NOMO-1 treated with dmso at 0.1 percent for 144 hours (cell line): ENCODE measurements at regions not wholly inside any gene's neighbourhood (a gene's known extent, or its start where the extent isn't known, plus 50 kb on each side); places are given as distances from the start of the nearest gene placed in this dataset.

ENCODE experiments used
- DNase-seq: peaks from one replicate; lab custom pipeline; 2025; ENCODE audit not compliant: unreplicated experiment; lab: John Stamatoyannopoulos, UW

DNA sequence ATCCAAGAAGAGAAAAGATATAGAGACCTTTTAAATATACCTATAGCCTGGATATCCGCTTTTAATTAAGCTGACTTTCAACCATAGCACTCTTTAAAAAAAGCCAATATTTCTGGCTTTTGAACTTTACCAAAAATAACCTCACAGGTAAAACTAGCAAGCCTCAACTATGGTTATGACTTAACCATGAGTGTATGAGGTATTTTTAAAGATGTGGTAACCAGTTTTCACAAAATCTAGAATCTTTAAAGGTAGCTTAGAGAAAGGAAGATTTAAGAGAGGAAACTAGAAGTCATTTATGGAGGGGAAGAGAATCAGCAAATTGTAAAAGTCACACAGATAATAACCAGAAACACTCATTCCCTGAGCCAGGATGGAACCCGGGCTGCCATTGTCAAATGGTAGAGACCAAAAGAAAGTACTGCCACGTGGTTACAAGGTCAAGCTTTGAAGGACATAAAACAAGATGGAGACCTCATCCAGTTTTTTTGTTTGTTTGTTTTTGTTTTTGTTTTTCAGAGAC lies 288.4 kb upstream of the RGS18 start:
- no peak for DNase-seq

DNA sequence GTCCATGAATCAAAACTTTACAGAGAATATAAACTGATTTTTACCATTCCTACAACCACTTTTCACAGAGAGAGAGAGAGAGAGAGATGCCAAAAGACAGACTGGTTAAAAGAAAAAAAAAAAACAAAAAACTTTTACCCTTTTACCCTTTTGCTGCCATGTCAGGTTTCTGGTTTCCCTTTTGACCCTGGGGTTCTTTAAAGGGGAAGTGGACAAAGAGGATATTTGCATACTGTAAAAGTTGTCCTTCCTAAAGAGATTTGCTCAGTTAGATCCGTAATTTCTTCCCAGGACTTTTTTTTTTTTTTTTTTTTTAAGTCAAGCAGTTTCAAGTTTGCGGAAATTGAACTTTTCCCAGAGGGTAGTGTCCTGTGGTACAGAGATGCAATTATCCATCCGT lies 287.8 kb upstream of the RGS18 start:
- no peak for DNase-seq

DNA sequence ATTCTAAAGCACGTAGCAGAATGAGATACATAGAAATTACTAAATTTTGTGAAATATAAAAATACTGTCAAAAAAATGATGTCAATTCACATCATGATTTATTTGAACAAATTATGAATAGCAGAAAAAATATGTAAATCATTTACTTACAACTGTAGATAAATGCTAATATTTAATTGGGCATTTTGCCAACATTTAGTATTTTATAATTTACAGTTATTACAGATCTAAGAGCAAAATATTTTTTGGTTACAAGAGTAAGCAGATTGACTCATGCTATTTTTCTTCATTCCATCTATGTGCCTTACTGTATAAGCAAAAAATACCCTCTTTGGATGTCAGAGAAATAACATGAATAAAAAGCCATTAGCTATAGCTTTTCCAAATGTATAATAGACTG lies 282.3 kb upstream of the RGS18 start:
- DNase-seq = no peak

DNA sequence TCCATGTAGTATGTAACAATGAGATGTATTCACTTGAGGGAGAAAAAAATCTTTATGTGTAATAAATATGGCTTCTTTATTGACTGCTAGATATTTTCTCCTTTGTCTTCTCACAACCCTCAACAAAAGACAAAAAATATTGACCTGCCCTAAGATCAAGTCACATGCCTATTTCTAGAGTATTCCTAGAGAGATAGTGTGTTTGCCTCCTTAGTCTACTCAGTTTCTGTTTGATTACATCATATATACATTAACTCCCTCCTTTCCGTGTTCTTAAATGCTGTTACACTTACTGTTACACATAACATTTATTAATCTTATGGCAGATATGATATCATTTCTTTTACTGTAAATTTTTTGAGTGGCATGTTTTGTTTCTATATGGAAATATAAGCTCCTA lies 281.6 kb upstream of the RGS18 start:
- DNase-seq = no peak

DNA sequence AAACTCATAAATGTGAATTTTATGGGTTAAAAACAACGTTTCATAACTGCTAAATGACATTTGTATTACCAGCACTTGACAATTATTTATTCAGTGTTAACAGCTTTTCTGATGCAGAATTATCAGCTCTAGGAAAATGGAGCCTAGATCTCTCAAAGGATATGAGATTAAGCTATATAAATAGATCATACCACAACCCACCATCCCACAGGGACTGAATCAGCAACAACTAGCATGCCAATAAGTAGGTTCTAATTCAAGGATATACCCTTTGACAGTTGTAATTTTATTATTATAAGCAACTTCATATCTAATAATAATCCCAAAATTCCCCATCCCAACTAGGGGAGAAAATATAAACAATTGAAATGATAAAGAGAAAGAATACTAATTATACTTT lies 275.4 kb upstream of the RGS18 start:
- no peak for DNase-seq

DNA sequence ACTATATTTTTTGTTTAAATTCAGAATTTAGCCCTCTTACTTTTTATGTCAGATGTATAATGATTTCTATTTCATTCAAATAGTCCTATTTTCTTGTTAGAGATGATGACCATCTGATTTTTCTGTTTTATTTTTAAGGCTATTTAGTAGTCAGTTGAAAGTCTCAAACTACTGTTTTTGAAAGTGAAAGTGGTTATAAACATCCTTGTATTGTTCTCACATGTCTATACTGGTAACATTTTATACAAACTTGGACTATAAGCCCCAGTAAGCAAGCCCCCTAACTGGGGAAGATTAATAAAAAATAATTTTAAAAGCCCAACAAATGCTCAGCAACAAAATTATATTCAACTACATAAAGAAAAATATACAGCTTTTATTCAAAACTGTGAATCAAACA lies 271.3 kb upstream of the RGS18 start:
- DNase-seq = no peak

DNA sequence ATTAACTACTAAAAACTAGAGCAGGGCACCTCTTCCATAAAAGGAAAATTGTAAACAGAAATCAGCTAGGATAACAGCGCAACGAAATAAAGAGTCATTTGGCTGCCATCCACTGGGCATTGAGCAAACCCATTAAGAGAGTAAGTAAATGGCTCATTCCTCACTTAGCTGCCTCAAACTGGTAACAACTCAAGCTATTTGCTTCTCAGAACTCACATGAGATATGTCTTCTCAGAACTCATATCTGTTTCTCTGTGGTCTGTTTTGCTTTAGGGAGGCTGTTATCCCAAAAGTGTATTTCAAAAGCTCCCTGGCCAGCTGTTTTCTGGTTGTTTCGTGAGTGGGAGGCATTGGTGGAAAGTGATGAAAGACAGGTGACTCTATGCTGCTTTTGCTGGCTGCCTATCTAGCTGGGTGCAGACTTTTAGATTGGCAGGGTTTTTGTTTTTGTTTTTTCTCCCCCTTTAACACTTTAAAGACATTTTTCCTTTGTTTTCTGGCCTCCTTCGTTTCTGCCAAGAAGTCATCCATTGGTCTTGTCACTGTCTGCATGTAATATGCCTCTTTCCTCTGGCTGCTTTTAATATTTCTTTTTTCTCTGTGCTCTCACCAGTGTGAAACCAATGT lies 269.2 kb upstream of the RGS18 start:
- no peak for DNase-seq

DNA sequence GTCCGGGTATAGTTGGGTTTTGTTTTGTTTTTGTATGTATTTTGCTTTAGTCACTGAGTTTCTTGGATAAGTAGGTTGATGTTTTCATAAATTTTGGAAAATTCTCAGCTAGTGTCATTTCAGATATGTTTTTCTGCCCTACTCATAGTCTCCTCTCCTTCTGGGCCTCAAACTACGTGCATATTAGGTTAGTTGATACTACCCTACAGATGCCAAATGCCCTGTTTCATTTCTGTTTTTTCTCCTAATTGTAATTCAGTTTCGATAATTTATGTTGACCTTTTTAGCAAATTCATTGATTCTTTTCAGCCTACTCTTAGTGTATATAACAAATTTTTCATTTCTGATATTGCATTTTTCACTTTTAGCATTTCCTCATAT lies 268.6 kb upstream of the RGS18 start:
- DNase-seq = no peak

DNA sequence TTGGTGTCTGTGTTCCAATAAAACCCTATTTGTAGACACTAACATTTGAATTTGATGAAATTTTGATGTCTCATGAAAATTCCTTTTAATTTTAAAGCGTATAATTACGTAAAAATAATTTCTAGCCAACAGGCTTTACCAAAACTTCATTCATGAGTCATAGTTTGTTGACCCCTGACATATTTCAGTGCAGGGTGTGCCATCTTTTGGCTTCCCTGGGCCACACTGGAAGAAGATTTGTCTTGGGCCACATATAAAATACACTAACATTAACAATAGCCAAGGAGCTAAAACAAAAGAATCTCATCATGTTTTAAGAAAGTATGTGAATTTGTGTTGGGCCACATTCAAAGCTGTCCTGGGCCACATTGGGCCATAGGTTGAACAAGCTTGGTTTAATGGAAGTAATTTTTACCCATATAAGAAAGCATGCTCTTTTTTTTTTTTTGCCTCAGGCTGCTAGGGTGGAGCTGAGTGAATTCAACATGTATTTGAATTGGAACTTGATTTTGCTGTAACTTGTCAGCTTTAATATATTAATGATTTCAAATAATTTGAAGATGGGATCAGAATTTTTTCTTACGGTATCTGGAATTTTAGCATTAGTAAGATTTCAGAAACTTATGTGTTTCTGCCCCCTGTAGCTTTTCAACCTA lies 267.7 kb upstream of the RGS18 start:
- DNase-seq = no peak

DNA sequence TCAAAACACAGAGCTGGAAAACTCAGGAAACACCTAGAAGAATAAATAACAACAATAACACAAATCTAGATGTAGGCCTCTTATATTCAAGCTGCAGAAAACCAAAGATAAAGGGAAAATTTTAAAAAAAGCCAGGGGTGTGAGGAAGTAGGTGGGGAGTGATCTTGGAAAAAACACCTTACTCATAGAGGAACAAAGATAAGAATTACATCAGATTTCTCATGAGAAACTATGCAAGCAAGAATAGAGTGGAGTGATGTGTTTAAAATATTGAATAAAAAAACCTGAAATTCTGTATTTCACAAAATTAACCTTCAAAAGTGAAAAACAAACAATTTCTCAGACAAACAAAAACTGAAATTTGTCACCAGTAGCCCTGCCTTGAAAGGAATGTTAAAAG lies 265.5 kb upstream of the RGS18 start:
- DNase-seq = no peak

DNA sequence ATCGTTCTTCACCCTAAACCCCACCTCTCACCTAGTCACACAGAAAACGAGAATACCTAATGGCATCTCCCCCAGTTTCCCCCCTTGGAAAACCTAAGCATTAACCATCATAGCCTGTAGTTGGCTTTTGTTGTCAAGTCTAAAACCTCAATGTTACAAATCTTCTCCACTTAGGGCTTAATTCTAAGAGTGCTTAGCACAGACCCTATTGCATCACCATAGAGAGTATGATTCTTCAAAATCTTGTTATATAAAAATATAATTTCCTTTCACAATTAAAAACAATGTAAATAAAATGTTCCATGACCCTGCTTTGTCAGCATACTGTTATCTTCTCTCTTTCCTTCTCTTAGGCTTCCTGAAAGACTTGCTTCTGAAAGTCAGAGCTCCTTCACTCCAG lies 263.2 kb upstream of the RGS18 start:
- no peak for DNase-seq

DNA sequence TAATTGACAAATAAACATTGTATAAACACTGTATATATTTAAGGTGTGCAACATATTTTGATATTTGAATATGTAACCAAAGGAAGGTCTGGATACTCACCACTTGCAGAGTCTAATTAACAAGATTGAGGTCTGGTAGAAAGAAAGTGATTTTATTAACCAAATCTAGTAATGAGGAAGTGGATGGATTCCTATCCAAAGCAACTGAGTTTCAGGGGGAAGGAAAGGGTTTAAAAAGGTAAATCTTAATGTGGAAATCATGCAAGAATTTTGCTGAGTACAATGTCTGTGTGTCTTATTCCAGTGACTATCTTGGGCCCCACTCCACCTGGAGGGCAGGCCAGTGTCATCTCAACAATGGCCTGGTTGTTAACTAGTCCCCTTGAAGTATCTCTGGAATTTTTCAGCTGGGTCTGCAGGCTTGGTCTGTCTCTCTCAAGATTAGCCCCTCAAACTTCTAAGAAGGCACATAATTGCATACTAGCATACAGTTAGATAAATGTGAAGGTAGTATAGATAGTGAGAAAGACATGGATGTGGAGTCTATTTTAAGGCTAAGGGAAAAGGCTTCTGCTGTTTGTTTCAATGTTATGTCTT lies 262.7 kb upstream of the RGS18 start:
- DNase-seq = no peak

DNA sequence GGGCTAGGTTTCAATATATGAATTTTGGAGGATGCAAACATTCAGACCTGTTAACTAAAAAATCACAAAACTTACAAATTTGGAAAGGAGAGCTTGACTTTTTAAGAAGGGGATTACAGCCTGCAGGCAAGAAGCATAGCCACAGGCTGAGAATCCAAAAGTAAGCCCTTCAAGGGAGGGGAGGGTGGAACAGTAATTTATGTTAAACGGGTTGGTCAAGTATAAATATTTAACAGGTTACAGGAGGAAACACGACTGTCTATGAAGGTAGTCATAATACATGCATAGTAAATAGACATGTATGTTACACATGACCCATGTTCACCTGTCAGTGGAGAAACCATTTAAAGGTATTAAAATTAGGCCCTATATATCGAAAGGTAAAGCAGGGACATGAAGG lies 261.1 kb upstream of the RGS18 start:
- no peak for DNase-seq

DNA sequence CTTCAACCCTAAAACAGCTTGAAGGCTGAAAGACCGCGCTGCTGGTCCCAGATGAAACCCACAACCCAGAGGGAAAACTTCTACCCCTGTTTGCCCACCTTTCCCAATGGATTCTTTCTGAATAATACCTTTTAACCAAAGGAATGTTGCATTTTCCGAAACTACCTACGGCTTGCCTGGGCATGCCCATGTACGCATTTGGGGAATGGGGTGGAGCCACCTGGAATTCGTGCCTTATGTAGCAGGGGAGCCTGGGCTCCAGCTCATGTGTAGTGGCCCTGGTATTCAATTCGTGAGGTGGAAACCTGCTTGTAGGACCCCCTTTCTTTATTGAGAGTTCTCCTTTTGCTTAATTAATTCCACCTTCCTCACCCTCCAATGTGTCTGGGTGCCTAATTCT lies 256.6 kb upstream of the RGS18 start:
- no peak for DNase-seq

DNA sequence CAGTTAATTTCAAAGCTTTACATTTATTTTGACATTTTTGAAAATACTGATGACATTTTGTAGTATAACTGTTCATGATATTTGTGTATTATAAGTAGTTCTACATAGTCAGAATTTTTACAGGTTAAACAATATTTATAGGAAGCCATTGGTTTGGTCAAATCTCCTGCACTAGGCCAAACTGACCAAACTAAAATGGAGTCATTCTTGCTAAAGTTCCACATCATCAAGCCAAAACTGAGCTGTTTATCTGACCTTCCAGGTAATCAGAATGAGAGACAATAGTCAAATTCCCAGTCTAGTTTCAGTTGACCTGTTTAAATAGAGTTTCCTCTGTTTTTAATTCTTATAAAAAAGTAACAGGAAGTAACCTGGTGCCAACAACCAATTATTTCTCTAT lies 253.3 kb upstream of the RGS18 start:
- DNase-seq = no peak

DNA sequence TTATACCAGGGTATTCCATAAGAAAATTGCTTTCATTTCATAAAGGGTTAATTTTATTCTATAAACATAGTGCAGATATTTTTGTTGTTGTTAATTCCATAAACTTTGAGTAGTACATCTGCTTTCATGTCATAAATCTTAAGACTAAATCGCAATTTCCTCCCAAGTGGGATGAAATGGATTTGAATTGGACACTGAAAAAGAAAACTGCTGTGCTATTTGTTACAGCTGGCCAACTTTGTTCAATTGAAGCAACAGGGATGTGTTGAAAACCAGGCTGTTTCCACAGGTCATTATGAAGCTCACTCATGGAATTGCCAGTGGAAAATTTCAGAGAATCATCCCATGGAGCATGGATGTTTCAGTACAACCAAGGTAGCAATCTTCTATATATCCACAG lies 252.5 kb upstream of the RGS18 start:
- DNase-seq = no peak

DNA sequence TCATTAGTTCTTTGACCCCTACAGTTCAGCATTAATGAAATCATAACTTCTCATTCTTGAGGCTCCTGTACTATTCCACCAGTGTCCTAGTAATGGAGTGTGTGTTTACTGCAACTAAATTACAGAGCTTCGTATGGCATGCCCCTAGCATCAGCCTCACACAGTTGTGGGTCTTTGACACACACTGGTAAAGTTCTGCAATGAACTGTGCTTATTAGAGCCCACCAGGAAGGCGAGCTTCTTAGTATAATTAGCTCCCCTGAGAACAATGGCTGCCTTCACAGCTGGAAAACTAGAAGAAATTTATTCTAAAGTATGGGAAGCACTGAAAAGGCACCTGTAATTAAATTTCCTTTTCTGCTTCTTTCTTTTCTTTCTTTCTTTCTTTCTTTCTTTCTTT lies 251.1 kb upstream of the RGS18 start:
- no peak for DNase-seq

DNA sequence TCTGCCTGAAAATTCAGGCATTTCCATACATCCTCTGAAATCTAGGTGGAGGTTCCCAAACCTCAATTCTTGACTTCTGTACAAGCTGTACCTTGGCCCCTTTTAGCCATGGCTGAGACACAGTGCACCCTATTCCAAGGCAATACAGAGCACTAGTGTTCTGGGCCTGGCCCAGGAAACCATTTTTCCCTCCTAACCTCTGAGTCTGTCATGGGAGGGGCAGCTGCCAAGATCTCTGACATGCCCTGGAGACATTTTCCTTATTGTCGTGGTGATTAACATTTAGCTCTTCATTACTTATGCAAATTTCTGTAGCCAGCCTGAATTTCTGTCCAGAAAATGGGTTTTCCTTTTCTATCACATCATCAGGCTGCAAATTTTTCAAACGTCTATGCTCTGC lies 248.0 kb upstream of the RGS18 start:
- DNase-seq = no peak

DNA sequence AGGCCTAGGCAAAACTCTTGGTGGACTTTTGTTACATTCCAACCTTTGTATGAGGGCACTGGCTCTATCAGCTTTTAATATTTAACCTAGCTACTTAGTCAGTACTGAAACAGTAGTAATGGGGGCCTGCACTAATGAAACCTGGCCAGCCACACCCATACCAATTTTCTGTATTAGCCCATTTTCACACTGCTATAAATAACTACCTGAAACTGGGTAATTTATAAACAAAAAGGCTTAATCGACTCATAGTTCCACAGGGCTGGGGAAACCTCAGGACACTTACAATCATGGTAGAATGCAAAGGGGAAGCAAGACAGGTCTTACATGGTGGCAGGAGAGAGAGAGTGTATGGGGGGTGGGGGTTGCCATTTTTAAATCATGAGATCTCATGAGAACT lies 245.7 kb upstream of the RGS18 start:
- no peak for DNase-seq

DNA sequence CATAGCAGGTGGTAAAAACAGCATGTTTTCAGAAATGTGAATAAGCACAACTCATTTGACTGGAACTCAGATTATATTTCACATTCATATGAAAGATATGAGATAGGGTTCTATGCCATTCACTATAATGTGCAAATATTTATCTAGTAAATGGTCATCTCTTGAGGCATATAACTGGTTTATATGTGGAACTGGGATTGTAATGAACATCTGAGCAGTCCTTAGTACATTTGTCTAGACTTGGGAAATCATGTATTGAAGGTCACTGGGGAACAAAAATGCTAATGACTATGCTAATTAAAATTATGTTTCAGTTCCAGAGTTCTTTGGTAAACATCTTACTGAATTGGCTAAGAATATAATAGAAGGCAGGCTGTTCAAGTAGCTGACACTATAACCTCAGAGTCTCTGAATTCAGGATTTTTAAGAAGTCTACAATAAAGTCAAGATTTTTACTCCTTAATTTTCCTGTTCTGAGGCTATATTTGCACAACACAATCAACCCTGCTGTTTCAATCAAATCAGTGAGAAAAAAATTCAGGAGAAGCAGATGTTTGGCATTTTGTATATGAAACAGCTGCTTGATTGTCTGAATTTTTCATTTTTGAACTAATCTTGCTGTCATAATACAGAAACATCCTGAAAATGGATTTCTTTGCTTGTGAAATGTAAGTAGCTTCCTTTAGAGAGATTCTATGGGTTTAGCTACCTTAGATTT lies 244.8 kb upstream of the RGS18 start:
- no peak for DNase-seq

DNA sequence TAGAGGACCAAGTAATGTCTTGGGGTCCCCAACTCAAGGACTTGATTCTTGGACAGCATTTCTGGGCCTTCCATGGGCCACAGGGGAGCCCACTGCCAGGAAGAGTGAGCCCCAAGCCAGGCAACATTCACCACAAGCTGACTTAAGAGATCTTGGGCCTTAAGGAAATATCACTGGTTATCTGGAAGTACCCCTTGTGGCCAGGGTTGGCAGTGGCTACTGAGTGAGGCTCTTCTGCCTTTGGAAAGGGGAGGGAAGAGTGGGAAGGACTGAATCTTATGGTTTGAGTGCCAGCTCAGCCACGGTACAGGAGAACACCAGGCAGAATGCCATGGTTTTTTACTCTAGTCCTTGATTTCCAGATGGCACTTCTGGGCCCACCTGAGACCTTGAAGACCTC lies 228.9 kb upstream of the RGS18 start:
- no peak for DNase-seq

DNA sequence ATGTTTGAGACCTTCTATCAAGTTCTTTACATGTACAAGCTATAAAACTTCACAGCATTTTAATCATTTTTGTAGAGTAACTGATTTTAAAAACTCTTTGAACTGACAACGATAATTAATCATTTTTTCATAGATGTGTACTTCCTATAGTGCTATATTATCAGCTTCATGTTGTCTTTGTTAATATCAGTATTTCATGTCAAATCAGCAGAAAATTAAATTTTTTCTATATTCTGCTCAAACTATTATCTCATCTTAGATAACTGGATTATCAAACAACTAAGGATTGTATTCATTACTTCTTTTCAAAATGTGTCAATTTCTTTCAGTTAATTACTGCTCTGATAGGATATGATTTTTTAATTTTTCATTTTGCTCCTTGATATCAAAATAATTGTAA lies 214.6 kb upstream of the RGS18 start:
- DNase-seq = no peak
